ENCODE measurements at regions not wholly inside any gene's neighbourhood (a gene's known extent, or its start where the extent isn't known, plus 50 kb on each side); places are given as distances from the start of the nearest gene placed in this dataset.
"Not testable (repeated sequence)": the region's sequence is repeated elsewhere in the genome, so short reads cannot be mapped to it uniquely, and the experiment has no call there.

DNA sequence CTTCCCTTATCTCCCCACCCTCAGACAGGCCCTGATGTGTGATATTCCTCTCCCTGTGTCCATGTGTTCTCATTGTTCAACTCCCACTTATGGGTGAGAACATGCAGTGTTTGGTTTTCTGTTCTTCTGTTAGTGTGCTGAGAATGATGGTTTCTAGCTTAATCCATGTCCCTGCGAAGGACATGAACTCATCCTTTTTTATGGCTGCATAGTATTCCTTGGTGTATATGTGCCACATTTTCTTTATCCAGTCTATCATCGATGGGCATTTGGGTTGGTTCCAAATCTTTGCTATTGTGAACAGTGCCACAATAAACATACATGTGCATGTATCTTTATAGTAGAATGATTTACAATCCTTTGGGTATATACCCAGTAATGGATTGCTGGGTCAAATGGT is 207.6 kb downstream of the RASSF9 start:
- H3K4me1 Mint-ChIP-seq; H3K4me3 ChIP-seq (ENCODE audit: low read depth, low read length); H3K4me3 Mint-ChIP-seq; H3K36me3 Mint-ChIP-seq; H3K36me3 ChIP-seq (ENCODE audit: control insufficient read depth, insufficient read depth, low read length); H3K27ac ChIP-seq (ENCODE audit: insufficient read depth, low read length, poor library complexity, severe bottlenecking); H3K27me3 ChIP-seq (ENCODE audit: control insufficient read depth, insufficient read depth, low read length); ATAC-seq (ENCODE audit: low read depth in 2 of 2); H3K4me1 ChIP-seq (ENCODE audit: control insufficient read depth, insufficient read depth, low read length, poor library complexity, severe bottlenecking); H3K9me3 ChIP-seq (ENCODE audit: control insufficient read depth in 2 of 2, low read length in 2 of 2); H3K27me3 Mint-ChIP-seq; DNase-seq: not testable (repeated sequence)
- Mint-ChIP-seq H3K27ac (peak overlapping the region in 1 of 3 donors; percentile 39), H3K9me3 (peaks cover 1 to 13% (median 6%) of the 10 kb centered on the region in 7 donors)

DNA sequence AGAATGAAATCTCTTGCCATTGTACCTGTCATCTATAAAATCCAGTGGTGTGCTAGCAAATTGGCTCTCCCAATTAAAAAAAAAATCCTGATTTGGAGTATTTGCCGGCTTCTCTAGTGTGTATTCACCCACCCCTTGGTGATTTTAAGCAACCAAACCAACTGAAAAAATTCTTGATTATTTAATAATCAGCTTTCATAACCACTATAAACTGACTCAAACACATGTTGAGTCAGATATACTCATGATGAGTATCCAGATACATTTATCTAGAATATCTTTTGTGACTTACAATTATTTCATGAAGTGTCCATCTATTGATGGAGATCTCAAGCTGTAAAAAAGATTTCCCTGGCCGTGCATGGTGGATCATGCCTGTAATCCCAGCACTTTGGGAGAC is 205.4 kb downstream of the RASSF9 start:
- no peaks in the 10 kb centered on the region for H3K4me1 Mint-ChIP-seq
- DNase-seq = no peak
- no peaks in the 10 kb centered on the region for H3K27me3 ChIP-seq (ENCODE audit: control insufficient read depth, insufficient read depth, low read length)
- no peak overlapping the region for H3K4me3 ChIP-seq (ENCODE audit: low read depth, low read length)
- H3K36me3 Mint-ChIP-seq = no peaks in the 10 kb centered on the region
- no peaks in the 10 kb centered on the region for H3K4me1 ChIP-seq (ENCODE audit: control insufficient read depth, insufficient read depth, low read length, poor library complexity, severe bottlenecking)
- no peaks in the 10 kb centered on the region for H3K27me3 Mint-ChIP-seq
- ATAC-seq (ENCODE audit: low read depth in 2 of 2) = no peak
- H3K9me3 Mint-ChIP-seq = peaks cover 1 to 11% (median 6%) of the 10 kb centered on the region in 7 donors
- H3K4me3 Mint-ChIP-seq = no peak overlapping the region
- no peak overlapping the region for H3K27ac Mint-ChIP-seq
- no peak overlapping the region for H3K27ac ChIP-seq (ENCODE audit: insufficient read depth, low read length, poor library complexity, severe bottlenecking)
- H3K9me3 ChIP-seq (ENCODE audit: control insufficient read depth in 2 of 2, low read length in 2 of 2) = no peaks in the 10 kb centered on the region
- no peaks in the 10 kb centered on the region for H3K36me3 ChIP-seq (ENCODE audit: control insufficient read depth, insufficient read depth, low read length)

DNA sequence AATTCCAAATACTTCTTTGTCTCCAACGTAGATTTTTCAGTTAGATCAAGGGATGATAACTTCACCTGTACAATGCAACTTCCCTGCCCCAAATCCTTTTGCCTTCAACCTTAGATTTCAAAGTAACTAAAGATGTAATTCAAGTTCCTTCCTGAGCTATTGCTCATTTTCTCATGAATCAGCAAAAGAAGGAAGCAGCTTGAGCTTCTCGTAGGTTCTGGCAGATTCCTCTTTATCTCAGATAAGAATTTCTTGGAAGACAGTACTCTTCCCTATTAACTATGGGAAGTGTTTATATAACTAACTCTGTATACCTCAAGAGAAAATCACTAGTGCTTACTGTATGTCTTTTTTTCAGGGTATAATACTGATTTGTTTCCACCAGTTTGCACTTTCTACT is 203.8 kb downstream of the RASSF9 start:
- no peak overlapping the region for H3K4me3 Mint-ChIP-seq
- no peaks in the 10 kb centered on the region for H3K4me1 ChIP-seq (ENCODE audit: control insufficient read depth, insufficient read depth, low read length, poor library complexity, severe bottlenecking)
- no peaks in the 10 kb centered on the region for H3K36me3 ChIP-seq (ENCODE audit: control insufficient read depth, insufficient read depth, low read length)
- no peak for DNase-seq
- H3K4me3 ChIP-seq (ENCODE audit: low read depth, low read length) = no peak overlapping the region
- H3K27me3 Mint-ChIP-seq = no peaks in the 10 kb centered on the region
- no peaks in the 10 kb centered on the region for H3K27me3 ChIP-seq (ENCODE audit: control insufficient read depth, insufficient read depth, low read length)
- H3K36me3 Mint-ChIP-seq = no peaks in the 10 kb centered on the region
- H3K4me1 Mint-ChIP-seq = no peaks in the 10 kb centered on the region
- H3K27ac Mint-ChIP-seq = no peak overlapping the region
- ATAC-seq (ENCODE audit: low read depth in 2 of 2) = no peak
- H3K27ac ChIP-seq (ENCODE audit: insufficient read depth, low read length, poor library complexity, severe bottlenecking) = no peak overlapping the region
- peaks cover 1 to 11% (median 6%) of the 10 kb centered on the region in 7 donors for H3K9me3 Mint-ChIP-seq
- no peaks in the 10 kb centered on the region for H3K9me3 ChIP-seq (ENCODE audit: control insufficient read depth in 2 of 2, low read length in 2 of 2)

DNA sequence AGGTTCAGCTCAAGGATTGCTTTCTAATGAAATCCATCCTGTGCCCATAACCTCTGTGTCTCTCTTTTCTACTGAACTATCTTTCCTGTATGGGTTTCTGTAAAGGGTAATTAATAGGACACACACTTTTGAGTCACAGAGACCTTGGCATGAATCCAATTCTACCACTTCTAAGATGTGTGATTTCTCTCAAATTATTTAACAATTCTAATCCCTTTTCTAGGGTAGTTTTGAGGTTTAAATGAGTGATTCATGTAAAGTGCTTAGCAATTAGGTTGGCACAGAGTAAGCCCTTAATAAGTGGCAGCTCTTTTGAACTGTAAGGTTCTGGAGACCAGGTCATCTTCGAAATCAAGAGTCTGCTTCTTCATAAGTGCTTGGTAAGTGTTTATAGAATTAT is 202.7 kb downstream of the RASSF9 start:
- H3K4me1 ChIP-seq (ENCODE audit: control insufficient read depth, insufficient read depth, low read length, poor library complexity, severe bottlenecking) = no peaks in the 10 kb centered on the region
- Mint-ChIP-seq H3K9me3 (peaks cover 0 to 11% (median 4%) of the 10 kb centered on the region in 7 donors), H3K4me1 (no peaks in the 10 kb centered on the region), H3K27ac (no peak overlapping the region), H3K4me3 (no peak overlapping the region), H3K27me3 (no peaks in the 10 kb centered on the region), H3K36me3 (no peaks in the 10 kb centered on the region)
- no peak overlapping the region for H3K4me3 ChIP-seq (ENCODE audit: low read depth, low read length)
- no peak overlapping the region for H3K27ac ChIP-seq (ENCODE audit: insufficient read depth, low read length, poor library complexity, severe bottlenecking)
- H3K36me3 ChIP-seq (ENCODE audit: control insufficient read depth, insufficient read depth, low read length) = no peaks in the 10 kb centered on the region
- ATAC-seq (ENCODE audit: low read depth in 2 of 2) = no peak
- H3K27me3 ChIP-seq (ENCODE audit: control insufficient read depth, insufficient read depth, low read length) = no peaks in the 10 kb centered on the region
- no peaks in the 10 kb centered on the region for H3K9me3 ChIP-seq (ENCODE audit: control insufficient read depth in 2 of 2, low read length in 2 of 2)
- DNase-seq = no peak

DNA sequence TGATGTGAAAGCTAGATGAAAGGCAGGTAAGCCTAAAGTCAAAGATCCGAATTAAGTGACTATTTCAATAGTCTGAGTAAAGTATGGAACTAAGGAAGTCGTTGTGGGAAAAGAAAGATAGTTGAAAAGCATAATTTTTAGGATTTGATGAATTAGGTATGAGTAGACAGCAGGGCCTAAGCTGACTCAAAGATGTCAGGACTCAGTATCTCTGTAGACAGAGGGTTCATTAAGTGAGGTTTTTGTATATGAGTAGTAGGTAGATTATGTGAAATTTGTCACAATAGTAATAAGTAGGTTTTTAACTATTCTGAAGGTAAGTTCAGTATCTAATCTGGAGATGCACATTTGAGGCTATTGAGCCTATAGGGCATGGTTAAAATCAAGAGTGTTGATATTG is 196.4 kb downstream of the RASSF9 start:
- Mint-ChIP-seq H3K4me1 (no peaks in the 10 kb centered on the region), H3K36me3 (no peaks in the 10 kb centered on the region), H3K27ac (no peak overlapping the region), H3K4me3 (no peak overlapping the region), H3K9me3 (peaks cover 0 to 26% (median 5%) of the 10 kb centered on the region in 7 donors), H3K27me3 (no peaks in the 10 kb centered on the region)
- no peak overlapping the region for H3K27ac ChIP-seq (ENCODE audit: insufficient read depth, low read length, poor library complexity, severe bottlenecking)
- DNase-seq = no peak
- no peaks in the 10 kb centered on the region for H3K36me3 ChIP-seq (ENCODE audit: control insufficient read depth, insufficient read depth, low read length)
- ATAC-seq (ENCODE audit: low read depth in 2 of 2) = no peak
- H3K4me1 ChIP-seq (ENCODE audit: control insufficient read depth, insufficient read depth, low read length, poor library complexity, severe bottlenecking) = no peaks in the 10 kb centered on the region
- H3K4me3 ChIP-seq (ENCODE audit: low read depth, low read length) = no peak overlapping the region
- H3K27me3 ChIP-seq (ENCODE audit: control insufficient read depth, insufficient read depth, low read length) = no peaks in the 10 kb centered on the region
- H3K9me3 ChIP-seq (ENCODE audit: control insufficient read depth in 2 of 2, low read length in 2 of 2) = no peaks in the 10 kb centered on the region

DNA sequence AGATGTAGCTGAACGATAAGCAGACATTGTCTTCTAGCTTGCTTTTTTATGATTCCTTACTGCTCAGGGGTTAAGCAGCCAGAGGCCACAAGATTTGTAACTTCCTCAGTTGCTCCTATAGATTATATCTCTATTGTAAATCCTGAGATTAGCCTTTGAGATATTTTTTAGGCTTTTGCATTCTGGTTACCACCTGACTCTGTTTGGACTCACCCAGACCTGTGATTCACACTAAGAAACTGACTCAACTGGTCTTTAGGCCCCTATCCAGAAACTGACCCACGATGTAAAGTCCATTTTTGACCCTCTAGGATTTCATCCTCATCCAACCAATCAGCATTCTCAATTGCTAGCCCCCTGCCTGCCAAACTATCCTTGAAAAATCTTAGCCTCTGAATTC is 194.4 kb downstream of the RASSF9 start:
- no peaks in the 10 kb centered on the region for H3K36me3 ChIP-seq (ENCODE audit: control insufficient read depth, insufficient read depth, low read length)
- no peaks in the 10 kb centered on the region for H3K36me3 Mint-ChIP-seq
- H3K27me3 Mint-ChIP-seq = no peaks in the 10 kb centered on the region
- H3K4me3 Mint-ChIP-seq = no peak overlapping the region
- ATAC-seq (ENCODE audit: low read depth in 2 of 2) = no peak
- H3K27me3 ChIP-seq (ENCODE audit: control insufficient read depth, insufficient read depth, low read length) = no peaks in the 10 kb centered on the region
- no peak overlapping the region for H3K4me3 ChIP-seq (ENCODE audit: low read depth, low read length)
- H3K9me3 ChIP-seq (ENCODE audit: control insufficient read depth in 2 of 2, low read length in 2 of 2) = no peaks in the 10 kb centered on the region
- H3K27ac ChIP-seq (ENCODE audit: insufficient read depth, low read length, poor library complexity, severe bottlenecking) = no peak overlapping the region
- no peaks in the 10 kb centered on the region for H3K4me1 Mint-ChIP-seq
- H3K4me1 ChIP-seq (ENCODE audit: control insufficient read depth, insufficient read depth, low read length, poor library complexity, severe bottlenecking) = no peaks in the 10 kb centered on the region
- peaks cover 0 to 21% (median 4%) of the 10 kb centered on the region in 7 donors for H3K9me3 Mint-ChIP-seq
- no peak for DNase-seq
- no peak overlapping the region for H3K27ac Mint-ChIP-seq

DNA sequence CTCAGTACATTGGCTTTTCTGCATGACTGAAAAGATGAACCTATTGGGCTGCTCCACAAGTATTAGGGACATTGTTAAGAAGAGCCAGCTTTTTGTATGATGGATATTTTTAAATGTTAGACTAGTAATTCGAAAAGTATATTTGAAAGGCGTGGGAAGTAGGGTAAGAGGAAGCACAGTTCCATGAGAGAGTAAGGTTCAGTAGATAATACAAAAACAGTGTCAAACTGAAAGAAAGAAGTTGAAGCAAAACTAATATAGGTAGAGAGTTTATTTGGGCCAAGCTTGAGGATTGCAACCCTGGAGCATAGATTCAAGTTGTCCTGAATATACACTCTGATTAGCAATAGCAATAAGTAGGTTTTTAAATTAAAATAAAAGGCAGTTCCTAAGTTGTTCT is 193.9 kb downstream of the RASSF9 start:
- ATAC-seq (ENCODE audit: low read depth in 2 of 2) (no peak), DNase-seq (no peak)
- Histone ChIP-seq H3K27ac (ENCODE audit: insufficient read depth, low read length, poor library complexity, severe bottlenecking) (no peak overlapping the region), H3K4me3 (ENCODE audit: low read depth, low read length) (no peak overlapping the region), H3K27me3 (ENCODE audit: control insufficient read depth, insufficient read depth, low read length) (no peaks in the 10 kb centered on the region), H3K36me3 (ENCODE audit: control insufficient read depth, insufficient read depth, low read length) (no peaks in the 10 kb centered on the region), H3K9me3 (ENCODE audit: control insufficient read depth in 2 of 2, low read length in 2 of 2) (no peaks in the 10 kb centered on the region), H3K4me1 (ENCODE audit: control insufficient read depth, insufficient read depth, low read length, poor library complexity, severe bottlenecking) (no peaks in the 10 kb centered on the region)
- Mint-ChIP-seq H3K27ac (no peak overlapping the region), H3K9me3 (peaks cover 0 to 21% (median 4%) of the 10 kb centered on the region in 7 donors), H3K4me3 (no peak overlapping the region), H3K36me3 (no peaks in the 10 kb centered on the region), H3K27me3 (no peaks in the 10 kb centered on the region), H3K4me1 (no peaks in the 10 kb centered on the region)

DNA sequence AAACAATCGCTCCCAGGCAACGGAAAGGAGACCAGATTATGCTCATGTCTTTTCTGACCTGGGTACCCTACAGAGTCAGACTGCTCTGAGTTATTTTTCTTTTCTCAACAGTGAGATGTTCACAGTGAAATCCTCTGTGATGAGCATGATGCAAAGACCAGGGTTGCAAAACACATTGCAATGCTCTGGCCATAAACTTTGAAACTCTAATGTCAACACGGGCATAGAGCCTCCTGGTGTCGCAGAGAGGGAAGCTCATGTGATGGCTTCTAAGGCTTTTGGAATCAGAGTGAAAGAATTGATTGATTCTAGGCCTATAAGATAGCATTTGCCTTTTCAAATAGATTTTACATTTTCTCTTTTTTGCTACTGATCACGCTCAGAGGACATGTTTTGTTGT is 193.4 kb downstream of the RASSF9 start:
- DNase-seq (no peak), ATAC-seq (ENCODE audit: low read depth in 2 of 2) (no peak)
- H3K4me3 Mint-ChIP-seq = no peak overlapping the region
- H3K27me3 ChIP-seq (ENCODE audit: control insufficient read depth, insufficient read depth, low read length) = no peaks in the 10 kb centered on the region
- no peaks in the 10 kb centered on the region for H3K36me3 Mint-ChIP-seq
- H3K4me1 Mint-ChIP-seq = no peaks in the 10 kb centered on the region
- peaks cover 0 to 21% (median 4%) of the 10 kb centered on the region in 7 donors for H3K9me3 Mint-ChIP-seq
- no peaks in the 10 kb centered on the region for H3K36me3 ChIP-seq (ENCODE audit: control insufficient read depth, insufficient read depth, low read length)
- H3K27me3 Mint-ChIP-seq = no peaks in the 10 kb centered on the region
- no peaks in the 10 kb centered on the region for H3K9me3 ChIP-seq (ENCODE audit: control insufficient read depth in 2 of 2, low read length in 2 of 2)
- H3K4me1 ChIP-seq (ENCODE audit: control insufficient read depth, insufficient read depth, low read length, poor library complexity, severe bottlenecking) = no peaks in the 10 kb centered on the region
- H3K27ac Mint-ChIP-seq = no peak overlapping the region
- H3K4me3 ChIP-seq (ENCODE audit: low read depth, low read length) = no peak overlapping the region
- no peak overlapping the region for H3K27ac ChIP-seq (ENCODE audit: insufficient read depth, low read length, poor library complexity, severe bottlenecking)
